SK-N-MC (cell line): ENCODE measurements at regions not wholly inside any gene's neighbourhood (a gene's known extent, or its start where the extent isn't known, plus 50 kb on each side); places are given as distances from the start of the nearest gene placed in this dataset.

ENCODE experiments used
- EZH2 ChIP-seq: fragments of 200-600 bp; sonication (generic); IDR thresholded peaks from one replicate; pipeline ENCODE4 v1.6.1; 2017; ENCODE audit warnings: antibody characterized with exemption
- FOXP2 ChIP-seq: optimal IDR thresholded peaks from 2 replicates; pipeline ENCODE3; 2011; ENCODE audit warnings: mild to moderate bottlenecking, moderate library complexity; ENCODE audit not compliant: insufficient read depth; ENCODE audit errors: extremely low read length, control extremely low read depth
- POLR2AphosphoS5 ChIP-seq: IDR thresholded peaks from 2 replicates; pipeline ENCODE4 v1.6.1; 2012; ENCODE audit warnings: mild to moderate bottlenecking, low read depth, low read length, borderline replicate concordance

- TF ChIP-seq POLR2AphosphoS5 (no peak), EZH2 (no peak), FOXP2 (no peak)
These were observed 128.2 kb downstream of the TBX19 start for GRCh38 chr1:168408884-168409283.
